GM10847 (cell line): ENCODE measurements at regions not wholly inside any gene's neighbourhood (a gene's known extent, or its start where the extent isn't known, plus 50 kb on each side); places are given as distances from the start of the nearest gene placed in this dataset.

ENCODE experiments used
- POLR2A ChIP-seq: IDR thresholded peaks from 2 replicates; pipeline ENCODE4 v1.6.1; 2011; ENCODE audit not compliant: insufficient read length; ENCODE audit errors: extremely low read depth

- TF ChIP-seq POLR2A: no peak
Measured at GRCh38 chr14:34067587-34067986, 116.7 kb upstream of the EGLN3 start.

- no peak for TF ChIP-seq POLR2A
Measured at GRCh38 chr14:34065690-34066391, 115.0 kb upstream of the EGLN3 start.

GRCh38 chr14:34065236-34065635, 114.4 kb upstream of the EGLN3 start:
- TF ChIP-seq POLR2A: no peak

DNA sequence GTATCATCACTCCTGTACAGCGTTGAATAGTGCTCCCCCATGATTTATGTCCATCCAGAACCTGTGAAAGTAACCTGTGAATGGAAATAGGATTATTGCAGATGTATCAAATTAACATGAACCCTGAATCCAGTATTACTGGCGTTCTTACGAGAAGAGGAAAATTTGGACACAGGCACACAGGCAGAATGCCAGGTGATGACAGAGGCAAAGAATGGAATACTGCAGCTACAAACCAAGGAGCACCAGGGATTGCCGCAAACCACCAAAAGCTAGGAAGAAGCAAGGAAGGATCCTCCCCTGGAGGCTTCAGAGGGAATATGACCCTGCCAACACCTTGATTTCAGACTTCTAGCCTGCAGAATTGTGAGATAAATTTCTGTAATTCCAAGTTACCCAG, 113.5 kb upstream of the EGLN3 start:
- TF ChIP-seq POLR2A: no peak

GRCh38 chr14:34063470-34064164, 112.7 kb upstream of the EGLN3 start:
- TF ChIP-seq POLR2A: no peak

DNA sequence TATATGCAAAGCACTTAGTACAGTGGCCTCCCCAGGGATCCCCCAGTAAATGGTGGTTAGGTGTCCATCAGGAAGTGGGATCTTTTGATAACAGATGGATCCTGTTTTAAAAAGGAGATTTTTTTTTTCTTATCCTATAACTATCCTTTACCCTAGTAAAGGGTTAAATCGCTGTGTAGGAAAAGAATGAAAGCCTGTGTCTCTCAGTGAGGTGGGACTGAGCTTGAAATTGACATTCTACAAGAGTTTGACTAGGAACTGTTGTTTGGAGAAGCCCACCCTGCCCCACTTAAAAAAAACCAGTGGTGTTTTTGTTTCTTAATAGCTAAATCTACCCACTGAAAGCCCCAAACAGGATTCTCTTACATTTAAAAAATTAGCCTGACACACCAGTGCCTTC, 112.2 kb upstream of the EGLN3 start:
- TF ChIP-seq POLR2A: no peak

DNA sequence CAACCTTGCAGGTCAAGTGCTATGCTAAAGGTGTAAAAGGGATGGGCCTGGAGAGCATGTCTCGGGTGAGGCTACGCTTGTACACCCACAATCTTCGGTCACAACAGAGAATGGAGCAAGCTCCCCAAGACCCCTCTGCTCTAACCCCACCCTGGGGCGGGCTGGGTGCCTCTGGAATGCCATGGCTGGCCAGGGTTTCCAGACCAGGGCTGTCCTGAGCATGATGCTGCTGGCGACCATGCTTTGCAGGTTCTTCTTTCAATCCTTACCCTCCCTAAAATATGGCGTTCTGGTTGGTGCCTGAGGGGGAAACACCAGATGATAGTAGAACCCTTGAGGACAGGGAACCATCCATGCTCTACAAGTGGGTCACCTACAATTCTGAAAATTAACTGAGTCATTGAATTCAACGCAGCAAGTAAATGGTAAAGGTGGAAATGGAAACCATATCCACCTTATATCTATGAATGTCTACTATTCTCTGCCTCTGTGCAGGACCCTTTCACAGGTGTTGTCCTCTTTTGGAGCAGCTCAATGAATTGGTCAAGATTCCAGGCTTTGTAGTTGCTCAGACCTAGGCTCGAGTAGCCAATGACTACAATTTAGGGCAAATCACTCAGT, 111.6 kb upstream of the EGLN3 start:
- no peak for TF ChIP-seq POLR2A

DNA sequence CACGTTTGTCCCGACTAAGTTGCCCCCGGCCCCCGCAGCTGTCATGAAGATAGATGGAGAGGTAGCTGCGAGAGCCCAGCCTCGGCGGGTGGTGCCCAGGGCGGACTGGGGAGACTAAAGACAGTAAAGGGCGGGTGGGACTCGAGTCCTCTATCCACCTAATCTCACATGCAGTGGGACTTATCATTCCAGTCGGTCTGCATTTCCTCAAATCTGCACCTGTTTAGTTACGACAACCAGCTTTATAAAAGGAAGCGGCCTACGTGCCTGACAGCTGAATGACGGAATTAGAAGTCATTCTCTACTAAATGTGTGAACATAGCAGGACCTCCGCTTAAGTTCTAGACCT, 109.8 kb upstream of the EGLN3 start:
- no peak for TF ChIP-seq POLR2A

GRCh38 chr14:34059925-34060650, 109.2 kb upstream of the EGLN3 start:
- TF ChIP-seq POLR2A: peak; percentile 16

GRCh38 chr14:34059037-34059924, 108.4 kb upstream of the EGLN3 start:
- no peak for TF ChIP-seq POLR2A

DNA sequence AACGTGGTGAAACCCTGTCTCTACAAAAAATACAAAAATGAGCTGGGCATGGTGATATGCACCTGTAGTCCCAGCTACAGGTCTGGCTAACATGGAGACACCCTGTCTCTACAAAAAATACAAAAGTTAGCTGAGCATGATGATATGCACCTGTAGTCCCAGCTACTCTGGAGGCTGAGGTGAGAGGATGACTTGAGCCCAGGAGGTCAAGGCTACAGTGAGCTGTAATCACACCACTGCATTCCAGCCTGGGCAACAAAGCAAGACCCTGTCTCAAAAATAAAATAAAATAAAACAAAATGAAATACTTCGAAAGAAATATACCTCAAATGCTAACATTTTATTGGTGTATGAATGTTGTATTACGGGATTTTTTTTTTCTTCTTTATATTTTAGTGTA, 107.6 kb upstream of the EGLN3 start:
- TF ChIP-seq POLR2A: no peak

DNA sequence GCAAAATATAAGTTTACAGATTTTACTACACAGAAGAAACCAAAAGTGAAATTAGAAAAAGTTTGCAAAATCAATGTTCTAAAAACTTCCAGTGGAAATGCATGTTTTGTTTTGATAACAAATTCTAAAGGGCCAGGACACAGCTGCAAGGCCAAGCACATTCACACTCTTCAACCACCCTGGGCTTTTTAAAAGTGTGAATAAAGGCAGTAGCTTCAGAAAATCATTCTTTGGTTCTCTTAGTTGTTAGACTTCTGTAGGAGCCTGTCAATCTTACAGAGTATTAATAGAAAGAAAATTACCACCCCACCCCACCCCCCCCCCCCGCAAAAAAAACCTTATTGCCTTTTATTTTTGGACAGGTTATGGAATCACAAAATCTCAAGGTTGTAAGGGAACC, 105.2 kb upstream of the EGLN3 start:
- TF ChIP-seq POLR2A: no peak

DNA sequence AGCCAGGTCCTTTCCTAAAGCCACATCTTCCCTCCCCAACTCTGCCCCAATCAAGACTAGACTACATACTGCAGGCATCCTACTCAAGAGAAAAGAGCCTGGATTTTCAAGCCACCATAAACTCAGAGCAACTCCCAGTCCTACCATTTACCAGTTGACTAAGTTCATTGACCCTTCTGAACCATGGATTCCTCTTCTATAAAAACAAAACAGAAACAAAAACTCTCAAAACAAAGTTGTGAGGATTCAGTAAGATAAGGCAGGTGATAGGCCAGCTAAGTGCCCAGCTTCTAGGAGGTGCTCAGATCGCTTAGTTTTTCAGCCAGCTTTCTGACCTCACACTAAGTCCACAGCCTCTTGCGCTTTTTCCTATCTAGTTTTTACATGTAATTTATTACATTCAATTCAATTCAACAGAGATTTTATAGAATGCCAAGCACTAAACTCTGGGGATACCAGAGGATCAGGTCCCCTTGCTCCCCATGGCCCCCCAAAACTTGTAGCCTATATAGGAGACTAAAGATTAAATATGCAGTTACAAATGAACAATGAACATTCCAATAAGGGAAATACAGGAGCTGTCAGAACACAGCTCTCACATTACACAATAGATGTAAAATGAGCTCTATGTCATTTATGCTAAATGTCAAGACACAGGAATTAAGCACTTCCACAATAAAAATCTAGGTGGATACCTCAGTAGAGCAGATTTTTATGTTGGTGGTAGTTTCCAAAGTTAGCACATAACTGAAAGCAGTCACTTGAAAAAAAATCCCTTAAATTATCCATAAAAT, 104.5 kb upstream of the EGLN3 start:
- TF ChIP-seq POLR2A: no peak

DNA sequence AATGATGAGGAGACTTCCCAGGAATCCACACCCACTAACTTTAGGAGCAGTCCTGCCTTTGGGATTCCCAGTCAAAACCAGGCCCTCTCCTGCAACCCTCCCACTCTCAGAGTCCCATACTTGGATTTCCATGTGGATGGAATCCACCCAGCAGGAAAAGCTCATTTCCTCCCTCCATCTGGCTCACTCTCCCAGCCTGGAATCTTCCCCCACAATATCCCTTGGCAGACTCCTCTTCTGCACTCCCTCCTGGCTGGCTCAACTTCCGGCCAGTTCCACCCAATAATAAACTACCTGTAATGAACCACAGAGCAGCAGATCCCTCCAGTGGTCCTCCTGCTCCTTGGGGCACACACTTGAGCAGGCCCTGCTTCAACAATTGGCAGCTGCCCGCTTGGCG, 102.8 kb upstream of the EGLN3 start:
- no peak for TF ChIP-seq POLR2A
